ENCODE measurements at regions not wholly inside any gene's neighbourhood (a gene's known extent, or its start where the extent isn't known, plus 50 kb on each side); places are given as distances from the start of the nearest gene placed in this dataset.

DNA sequence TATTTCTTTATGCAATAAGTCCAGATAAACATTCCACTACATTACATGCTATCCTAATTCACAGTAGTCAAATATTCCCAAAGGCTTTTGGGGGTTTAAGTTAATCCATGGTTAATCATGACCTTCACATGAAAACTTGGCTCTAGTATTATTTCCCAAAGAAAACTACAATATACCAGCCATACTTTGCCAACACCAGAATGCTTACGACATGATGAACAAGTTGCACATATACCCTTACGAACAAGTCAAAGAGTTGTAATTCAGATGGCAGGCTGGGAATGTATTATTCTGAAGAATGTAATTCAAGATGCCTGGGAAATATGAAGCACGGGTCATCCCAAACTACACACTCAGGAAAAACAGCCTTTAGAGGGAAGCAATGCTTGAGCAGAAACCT, 499.6 kb downstream of the PPARGC1A start:
- ATAC-seq = no peak

DNA sequence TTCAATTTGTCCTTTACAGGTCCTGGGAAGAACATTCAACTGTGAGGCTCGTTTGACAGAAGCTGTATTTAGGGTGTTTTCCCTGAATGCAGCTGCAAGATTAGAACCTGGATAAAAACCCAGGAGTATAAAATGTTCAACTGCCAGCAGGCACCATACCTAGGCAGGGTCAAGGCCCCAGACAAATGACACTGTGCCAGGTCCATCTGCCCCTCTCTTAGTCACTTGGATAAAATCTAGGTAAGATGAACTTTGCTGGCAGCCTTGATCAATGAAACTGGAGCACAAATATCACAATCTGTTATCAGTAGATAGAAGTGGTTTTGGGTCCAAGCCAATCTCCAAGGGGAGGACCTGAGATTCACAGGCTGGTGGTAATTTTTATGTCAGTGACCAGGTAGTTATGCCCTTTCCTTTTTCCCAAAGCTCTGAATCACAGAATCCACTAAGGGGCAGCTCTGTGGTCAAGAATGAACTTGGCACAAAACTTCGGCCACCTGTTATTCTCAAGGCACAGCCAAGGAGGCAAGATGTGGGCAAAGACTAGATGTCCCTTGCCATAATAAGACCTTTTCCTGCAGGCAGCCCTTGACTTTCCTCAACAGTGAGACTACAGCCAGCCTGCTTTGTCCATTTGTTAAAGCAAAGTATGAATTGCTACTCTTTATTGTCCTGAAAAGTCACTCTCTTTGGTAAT, 501.0 kb downstream of the PPARGC1A start:
- ATAC-seq = no peak

DNA sequence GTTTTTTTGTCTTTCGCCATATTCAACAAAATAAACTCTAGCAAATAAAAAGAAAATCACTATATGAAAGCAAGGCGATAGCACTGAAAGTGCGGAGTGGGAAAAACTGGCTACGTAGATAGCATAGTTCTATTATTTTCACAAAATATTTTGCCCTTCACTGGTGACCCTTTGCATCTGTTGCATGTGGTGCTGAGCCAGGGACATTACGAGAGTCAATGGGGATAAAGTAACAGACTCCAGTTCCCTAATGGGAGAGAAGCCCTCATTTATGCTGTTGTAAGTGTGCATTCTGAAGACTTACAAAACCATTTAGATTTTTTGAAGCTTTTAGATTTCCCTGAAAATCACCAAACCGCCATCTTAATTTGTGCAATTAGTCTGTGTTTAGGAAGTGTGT, 501.6 kb downstream of the PPARGC1A start:
- ATAC-seq = no peak

DNA sequence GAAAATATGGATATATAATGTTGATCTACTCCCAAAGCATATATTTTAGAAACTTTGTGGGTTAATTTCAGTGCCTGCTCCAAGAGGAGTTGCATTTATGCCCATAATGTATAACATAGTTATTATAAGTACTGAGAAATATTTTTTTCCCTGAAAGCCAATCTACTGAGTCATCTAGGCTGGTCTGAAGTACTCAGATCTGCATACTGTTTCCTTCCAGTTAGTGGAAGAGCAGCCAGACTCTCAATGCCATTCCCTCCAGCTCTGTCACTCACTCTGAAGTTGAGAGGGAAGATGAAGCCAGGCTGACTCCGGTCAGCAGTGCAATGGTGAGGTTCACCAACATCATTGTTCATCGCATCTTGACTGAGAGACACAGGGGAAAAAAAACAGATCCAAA, 505.1 kb downstream of the PPARGC1A start:
- ATAC-seq = no peak

DNA sequence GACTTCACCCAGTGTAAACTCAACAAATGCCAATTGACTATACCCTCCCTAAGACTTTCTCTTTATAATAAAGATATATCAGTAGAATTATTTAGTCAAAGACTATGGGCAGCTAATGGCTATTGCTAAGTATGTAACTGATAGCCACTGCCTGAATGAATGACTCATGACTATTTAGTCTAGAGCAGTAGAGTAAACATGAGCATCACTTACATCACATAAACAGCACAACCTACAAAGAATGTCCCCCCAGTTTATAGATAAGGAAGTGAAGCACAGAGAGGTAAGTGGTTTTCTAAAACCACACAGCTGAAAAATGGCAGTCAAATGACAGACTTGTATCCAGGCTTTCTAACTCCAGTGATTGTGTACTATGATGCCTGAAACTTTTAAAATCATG, 507.0 kb downstream of the PPARGC1A start:
- no peak for ATAC-seq

DNA sequence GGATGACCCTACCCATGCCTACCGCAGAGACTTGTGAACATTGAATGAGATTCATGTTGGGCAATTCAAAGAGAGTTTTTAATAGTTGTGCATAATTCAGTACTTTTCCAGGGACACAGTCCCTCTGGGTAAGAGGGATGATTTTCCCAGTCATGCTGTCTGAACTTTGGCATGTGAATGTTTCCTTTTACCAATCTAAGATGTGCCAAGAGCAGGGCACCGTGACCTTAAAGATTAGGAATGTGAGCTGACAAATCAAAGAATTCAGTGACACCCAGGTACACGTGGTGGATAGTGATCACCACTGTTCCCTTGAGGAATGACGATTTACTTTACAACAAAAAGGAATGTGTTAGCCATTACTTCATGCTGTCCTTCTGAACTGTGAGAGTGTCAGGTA, 515.6 kb downstream of the PPARGC1A start:
- ATAC-seq = no peak

DNA sequence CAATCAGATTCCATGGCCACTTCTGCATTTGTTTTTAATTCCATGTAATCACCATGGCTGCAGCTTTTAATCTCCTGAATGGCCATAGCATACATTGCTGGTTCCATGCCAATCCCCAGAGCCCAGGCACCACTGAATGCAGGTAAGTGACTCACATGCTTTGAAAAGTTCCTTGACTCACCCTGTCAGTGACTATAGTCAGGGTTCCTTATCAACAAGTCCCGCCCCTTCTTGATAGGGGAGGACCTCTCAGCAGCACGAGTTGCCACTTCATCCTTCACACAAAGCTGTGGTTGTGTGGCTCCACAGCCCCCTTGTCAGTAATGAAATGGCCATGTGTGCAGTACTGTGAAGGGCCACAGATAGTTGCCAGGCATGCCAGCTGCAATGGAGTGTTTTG, 516.6 kb downstream of the PPARGC1A start:
- ATAC-seq = peak; percentile 88 to 90

DNA sequence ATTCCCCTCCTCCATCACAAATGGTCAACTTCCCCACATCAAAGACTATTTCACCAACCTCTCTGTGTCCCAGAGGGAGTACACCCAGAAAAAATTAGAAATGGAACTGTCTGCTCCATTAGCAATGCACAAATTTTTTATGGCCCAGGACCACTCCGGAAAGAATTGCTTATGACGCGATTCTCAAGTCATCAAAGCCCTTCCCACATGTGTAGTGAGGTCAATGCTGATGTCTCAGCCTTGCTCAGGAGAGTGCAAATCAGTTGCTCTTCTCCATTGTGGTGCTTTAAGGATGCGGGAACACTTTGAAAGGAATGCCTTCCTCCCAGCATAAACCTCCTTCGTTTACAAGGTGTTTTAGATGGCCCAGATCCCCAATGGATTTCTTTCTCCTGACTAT, 518.3 kb downstream of the PPARGC1A start:
- no peak for ATAC-seq

DNA sequence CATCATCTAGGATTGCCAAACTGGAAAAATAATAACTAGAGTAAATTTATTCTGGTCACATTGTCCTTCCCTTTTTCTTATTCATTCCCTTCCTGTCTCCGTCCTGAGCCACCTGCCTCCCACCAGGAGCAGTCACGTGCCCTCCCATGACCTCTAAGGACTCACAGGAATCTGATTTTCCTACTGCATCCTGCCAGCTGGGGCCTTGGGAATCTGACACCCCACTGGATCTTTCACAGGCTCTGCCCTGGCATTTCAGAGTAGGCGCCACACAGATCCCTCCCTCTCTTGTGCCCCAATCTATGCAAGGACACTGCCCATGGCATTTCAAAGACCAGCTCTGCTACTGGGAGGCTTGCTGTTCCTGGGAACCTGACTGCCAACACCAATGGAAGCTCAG, 520.5 kb downstream of the PPARGC1A start:
- no peak for ATAC-seq

DNA sequence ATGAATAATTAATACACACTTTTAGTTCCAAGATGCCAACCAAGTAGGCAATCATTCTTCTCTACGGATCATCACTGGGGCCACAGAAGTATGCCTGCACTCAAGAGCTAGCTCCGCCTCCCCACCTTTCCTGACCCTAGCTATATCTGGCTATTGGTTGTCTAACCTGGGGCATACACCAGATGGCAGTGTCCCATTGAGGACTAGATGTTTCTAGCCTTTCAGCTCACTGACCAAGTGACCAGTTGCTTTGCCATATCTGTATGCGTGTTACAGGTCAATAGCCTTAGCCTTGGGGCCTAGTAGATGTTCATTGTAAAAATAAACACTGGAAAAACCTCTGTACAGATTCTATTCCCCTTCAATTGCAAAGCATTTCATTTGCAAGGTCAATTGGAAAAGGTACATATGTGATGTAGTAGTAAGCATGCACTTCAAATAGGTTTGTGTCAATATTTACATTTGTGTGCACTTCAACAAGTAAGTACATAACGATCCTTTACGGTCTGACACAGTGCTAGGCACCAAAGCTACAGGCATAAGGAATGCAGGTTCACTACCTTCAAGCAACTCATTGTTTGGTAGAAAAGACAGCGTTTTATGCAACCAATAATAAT, 521.7 kb downstream of the PPARGC1A start:
- ATAC-seq = no peak

DNA sequence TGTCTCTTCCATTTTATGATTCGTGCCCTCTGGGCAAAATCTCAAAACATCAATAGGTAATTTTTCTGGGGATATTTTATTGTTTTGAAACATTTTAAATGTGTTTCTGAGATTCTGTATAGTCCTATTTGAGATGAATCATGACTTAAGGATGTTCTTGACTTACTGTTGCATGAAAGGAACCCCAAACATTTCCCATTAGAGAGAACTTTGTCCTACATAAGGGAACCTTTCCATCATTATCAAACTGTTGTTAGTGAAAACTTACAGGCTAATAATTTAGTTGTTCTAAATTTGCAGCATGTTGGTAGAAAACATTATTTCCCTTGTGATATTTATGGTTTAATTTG, 523.3 kb downstream of the PPARGC1A start:
- ATAC-seq = no peak

DNA sequence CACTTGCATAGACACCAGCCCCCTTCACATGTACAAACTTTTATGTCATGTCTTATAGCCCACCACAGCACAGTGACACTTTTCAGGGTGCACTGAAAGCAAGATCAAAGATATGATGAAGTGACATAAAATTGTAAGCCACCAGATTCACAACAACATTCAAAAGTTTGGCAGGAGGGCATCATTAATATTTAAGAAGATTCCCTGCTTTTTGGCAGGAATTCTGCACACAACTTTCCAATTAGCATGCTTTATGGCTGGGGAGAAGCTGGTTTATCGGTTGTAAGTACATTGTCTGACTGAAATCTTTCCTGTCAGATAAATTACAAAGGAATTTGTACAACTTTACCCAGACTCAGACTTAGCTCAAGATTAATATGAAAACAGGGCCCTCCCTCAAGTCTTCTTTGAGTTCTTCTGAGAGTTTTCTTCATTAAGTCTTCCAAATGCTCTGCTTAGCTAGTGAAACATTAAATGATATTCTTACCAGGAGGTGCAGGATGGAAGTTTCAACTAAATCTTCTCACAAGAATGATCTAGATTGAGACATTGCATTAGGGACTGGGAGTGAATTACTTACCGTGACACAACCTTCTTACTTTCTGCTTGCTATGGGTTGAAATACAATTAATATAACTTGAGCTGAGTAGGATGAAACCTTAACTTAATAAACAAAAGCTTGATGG, 523.8 kb downstream of the PPARGC1A start:
- ATAC-seq = no peak

DNA sequence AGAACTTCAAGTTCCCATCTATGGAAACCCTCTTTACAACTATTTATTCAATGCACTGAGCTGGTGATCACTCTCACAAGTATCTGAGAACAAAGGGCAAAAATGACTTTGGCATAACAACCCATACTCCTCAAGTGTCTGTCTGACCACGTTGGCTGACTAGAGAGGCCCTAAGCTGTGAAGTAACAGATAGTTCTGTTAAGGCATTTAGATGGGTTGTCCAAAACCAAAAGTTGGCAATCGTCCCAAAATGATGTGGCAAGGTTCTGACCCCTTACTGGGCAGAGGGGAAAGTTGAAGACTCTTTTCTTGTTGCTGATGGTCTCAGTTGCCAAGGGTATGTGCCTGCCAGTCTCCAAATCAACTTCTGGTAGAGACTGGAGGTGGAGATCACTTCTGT, 524.8 kb downstream of the PPARGC1A start:
- no peak for ATAC-seq

DNA sequence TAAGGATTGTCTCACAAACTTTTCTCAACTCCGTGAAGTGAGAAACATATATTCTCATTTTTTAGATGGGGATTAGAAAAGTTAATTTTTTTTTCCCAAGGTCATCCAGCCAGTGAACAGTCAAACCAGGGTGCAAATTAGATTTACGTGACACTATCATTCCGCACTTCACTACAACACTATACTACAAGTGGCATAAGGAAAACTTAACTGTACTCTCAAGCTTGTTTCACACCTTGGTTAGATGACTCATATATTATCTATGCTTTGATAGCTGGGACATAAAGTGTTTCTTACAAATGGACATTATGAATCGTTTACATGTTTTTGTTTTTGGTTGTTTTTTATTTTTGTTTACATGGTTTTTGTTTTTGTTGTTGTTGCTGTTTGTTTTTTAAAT, 525.7 kb downstream of the PPARGC1A start:
- no peak for ATAC-seq

DNA sequence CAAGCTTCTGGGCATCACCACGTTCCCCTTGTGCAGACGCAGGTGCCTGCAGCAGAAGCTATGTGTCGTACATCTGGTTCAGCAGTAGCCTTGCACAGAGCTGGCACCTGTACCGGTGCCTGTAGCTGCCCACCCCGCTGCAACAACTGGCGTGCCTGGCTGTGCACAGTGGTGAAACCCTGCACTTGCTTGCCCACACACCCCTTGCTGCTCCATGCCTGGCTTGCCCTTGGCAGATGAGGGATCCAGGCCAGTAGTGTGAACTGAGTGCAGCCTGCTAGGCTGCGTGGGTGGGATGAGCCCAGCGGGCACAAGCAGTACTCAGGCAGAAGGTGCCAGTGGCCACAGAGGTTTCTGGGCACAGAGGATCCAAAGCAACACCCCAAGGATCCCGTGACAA, 528.4 kb downstream of the PPARGC1A start:
- ATAC-seq = no peak

DNA sequence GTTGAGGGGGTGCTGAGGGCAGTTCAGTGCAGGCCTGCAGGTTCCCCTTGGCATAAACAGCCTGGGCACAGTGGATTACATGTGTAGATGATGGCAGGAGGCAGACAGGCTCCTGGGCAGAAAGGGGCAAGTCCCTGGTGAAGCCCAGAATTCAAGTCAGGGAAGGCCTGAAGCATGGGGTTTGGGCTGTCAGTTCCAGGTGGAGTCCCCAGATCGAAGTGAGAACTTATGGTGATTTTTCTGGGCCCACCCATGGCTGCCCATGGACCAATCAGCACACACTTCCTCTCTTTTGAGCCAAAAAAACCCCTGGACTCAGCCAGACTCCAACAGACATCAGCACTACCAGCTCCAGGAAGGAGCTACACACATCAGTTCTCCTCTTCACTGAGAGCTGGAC, 529.1 kb downstream of the PPARGC1A start:
- ATAC-seq = no peak

DNA sequence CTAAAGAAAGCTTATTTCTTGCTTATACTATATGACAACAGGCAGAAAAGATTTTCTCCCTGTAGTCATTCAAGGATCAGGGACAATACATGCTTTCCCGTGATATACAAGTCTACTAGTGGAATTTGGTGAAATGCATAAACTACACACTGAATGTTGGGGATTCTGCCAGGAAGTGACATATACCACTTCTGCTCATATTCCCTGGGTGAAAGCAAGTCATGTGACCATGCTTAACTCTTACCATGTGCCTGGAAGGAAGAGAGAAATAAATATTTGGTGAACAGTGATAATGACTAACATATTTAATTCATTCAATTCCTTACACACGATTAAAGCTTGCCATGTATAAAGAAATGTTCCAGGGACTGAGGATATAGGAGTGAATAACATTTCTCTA, 534.6 kb downstream of the PPARGC1A start:
- no peak for ATAC-seq

DNA sequence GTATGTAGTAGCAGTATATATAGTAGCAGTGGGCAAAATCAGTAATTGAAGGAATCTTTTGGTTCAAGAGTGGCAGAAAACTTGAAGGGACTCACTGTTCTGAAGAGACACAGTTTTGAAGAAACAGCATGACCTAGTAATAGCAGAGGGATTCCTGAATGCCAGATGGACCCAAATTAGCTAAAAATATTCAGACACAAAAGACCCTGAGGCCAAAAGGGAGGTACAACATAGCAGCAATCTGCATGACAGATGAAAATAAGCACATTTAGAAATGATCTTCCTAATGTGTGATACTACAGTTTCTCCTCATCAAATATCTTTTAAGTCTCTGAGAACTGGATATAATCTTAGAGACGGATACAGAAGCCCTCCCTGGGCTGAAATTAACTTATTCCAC, 536.6 kb downstream of the PPARGC1A start:
- ATAC-seq = no peak

DNA sequence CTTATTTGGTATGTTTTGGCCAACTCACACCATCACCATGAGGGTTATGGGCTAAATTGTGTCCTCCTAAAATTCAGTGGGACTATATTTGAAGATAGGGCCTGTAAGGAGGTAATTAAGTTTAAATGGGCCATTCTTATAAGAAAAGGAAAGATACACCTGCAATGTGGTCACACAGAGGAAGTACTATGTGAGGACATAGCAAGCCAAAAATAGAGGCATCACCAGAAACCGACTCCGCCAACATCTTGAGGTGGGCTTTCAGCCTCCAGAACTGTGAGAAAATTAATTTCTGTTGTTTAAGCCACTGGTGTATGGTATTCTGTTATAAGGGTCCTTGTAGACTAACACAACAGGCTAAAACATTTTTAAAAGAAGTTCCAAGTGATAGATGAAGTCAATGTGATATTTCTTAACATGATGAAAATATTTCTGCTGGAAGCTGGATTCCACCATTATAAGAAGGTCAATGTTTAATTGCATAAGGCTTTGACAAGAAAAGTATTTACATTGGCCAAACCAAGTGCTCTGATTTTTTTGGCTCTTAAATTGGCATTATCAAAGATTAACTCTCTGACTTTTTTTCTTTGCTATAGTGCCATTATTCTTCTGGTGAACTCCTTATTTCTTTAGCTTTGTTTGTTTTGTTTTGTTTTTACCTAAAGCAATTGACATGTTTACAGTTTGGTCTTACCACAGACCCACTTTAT, 540.9 kb downstream of the PPARGC1A start:
- no peak for ATAC-seq

DNA sequence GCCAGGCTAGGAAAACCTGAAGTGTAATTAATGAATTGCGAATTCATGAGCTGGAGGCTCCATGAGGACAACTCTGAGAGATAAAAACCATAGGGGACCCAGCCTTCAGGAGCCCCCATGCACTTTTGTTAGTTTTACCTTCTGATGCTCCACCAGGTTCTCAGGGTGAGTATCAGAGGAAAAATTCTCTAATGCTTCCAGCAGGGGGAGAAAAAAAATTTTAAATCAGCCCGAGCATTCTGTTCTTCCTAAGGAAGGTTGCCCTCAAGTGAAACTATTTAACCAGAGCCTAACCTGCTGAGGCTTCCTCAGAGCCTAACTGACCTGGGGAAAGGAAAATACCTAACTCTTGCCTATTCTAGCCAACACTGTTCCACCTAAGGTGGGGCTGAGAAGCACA, 552.6 kb downstream of the PPARGC1A start:
- ATAC-seq = no peak

DNA sequence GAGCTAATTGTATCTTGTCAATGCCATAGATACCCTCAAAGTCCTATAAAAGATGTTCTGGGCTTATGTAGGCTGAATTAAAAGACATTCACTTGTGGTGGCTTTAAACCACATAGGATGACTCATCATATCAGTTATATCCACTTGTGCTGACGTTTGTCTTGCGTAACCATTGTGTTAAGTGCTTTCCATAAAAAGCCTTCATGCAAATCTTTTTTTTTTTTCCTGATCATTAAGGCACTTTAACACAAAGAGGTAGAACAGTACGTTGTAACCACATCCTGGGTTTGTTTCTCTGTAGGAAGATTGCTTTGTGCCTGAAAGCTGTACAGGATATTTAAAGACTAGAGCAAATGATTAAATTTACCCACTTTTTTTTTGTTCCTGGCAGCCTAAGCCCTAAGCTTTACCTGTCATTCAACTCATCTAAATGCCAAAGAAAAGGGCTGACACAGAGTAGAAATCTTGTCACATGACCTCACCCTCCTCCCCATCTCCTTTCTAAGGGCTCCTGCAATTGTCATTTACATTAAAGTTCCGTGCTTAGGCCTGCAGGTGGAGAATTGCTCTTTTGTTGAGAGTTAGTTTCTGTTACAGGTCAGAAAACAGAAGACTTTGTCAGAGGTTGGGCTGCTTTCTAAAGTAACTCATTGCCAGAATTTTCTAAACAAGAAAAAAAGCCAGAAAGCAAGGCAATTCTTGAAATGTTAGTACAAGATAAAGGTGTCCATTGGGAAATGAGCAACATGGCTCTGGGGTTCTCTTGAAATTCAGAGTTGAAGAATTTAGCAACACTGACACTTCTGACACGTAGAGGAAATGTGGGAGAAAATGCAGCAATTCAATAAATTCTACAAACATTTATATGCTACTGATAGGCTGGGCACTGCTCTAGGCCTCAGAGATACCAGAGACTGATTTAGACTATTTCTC, 555.6 kb downstream of the PPARGC1A start:
- ATAC-seq = peak; percentile 78 to 81

DNA sequence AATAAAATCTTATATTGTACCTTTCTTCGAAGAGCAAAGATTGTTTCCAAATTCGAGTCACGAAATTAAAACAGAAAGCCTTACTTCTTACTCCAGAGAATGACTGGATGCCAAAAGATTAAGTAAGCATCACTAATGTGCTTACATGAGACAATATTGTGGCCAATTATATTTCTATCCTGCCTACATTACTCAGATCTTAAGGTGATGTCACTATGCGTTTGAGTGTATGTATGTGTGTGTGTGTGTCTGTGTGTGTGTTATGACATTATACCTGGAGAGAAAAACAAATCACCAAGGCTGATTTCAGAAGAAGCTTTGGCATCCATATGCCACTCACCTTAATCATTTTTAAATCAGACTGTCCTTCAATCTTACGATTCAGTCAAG, 556.3 kb downstream of the PPARGC1A start:
- peak; percentile 78 to 80 for ATAC-seq

DNA sequence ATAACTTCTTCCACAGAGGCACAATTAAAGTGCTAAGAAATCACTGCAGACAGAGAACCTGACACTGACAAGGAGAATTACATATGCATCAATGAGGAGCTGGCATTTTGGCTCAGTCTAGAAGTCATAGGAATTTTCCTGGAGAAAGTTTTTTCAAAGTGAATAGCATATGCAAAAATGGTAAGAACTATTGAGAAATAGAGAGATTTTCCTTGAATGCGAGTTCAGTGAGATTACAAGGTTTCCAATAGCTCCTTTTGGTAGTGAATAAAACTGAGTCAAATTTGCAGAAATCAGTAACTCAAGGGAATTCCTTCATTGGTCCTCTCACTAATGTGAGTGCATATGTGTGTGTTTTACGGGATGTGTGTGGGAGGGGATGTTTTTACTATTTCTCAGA, 557.5 kb downstream of the PPARGC1A start:
- ATAC-seq = no peak

Data from activated CD4-positive, CD25-positive, alpha-beta regulatory T cell treated with anti-CD3 and anti-CD28 coated beads, Interleukin-2, amount 50 U/mL, for 24 hours (primary cell).